GM18909 (cell line): ENCODE measurements at regions not wholly inside any gene's neighbourhood (a gene's known extent, or its start where the extent isn't known, plus 50 kb on each side); places are given as distances from the start of the nearest gene placed in this dataset.

Experiments
- ATAC-seq: cut with Tn5 transposase; IDR thresholded peaks from one replicate; pipeline ENCODE4 v1.9.1; 2021; ENCODE audit warnings: mild to moderate bottlenecking; ENCODE audit not compliant: unreplicated experiment, poor library complexity

GRCh38 chr10:6782378-6782777 lies 202.3 kb upstream of the PRKCQ start:
- no peak for ATAC-seq

GRCh38 chr10:6781133-6781770 lies 201.2 kb upstream of the PRKCQ start:
- peak; percentile 55 for ATAC-seq

GRCh38 chr10:6780008-6780677 lies 200.1 kb upstream of the PRKCQ start:
- ATAC-seq: peak; percentile 44

- no peak for ATAC-seq
Measured at GRCh38 chr10:6778992-6779701, 199.1 kb upstream of the PRKCQ start.

- ATAC-seq: no peak
Measured at GRCh38 chr10:6776170-6776569, 196.1 kb upstream of the PRKCQ start.

GRCh38 chr10:6774406-6774805 lies 194.3 kb upstream of the PRKCQ start:
- ATAC-seq: no peak

GRCh38 chr10:6771331-6771730 lies 191.3 kb upstream of the PRKCQ start:
- no peak for ATAC-seq

- no peak for ATAC-seq
Measured at GRCh38 chr10:6770846-6771245, 190.8 kb upstream of the PRKCQ start.

GRCh38 chr10:6769704-6770417 lies 189.8 kb upstream of the PRKCQ start:
- ATAC-seq: no peak

- ATAC-seq: no peak
Measured at GRCh38 chr10:6766131-6766801, 186.2 kb upstream of the PRKCQ start.

GRCh38 chr10:6763423-6763822 lies 183.3 kb upstream of the PRKCQ start:
- no peak for ATAC-seq

- ATAC-seq: no peak
Measured at GRCh38 chr10:6763001-6763400, 182.9 kb upstream of the PRKCQ start.

GRCh38 chr10:6759961-6760360 lies 179.9 kb upstream of the PRKCQ start:
- no peak for ATAC-seq

GRCh38 chr10:6757158-6757557 lies 177.1 kb upstream of the PRKCQ start:
- ATAC-seq: no peak

GRCh38 chr10:6756716-6757115 lies 176.6 kb upstream of the PRKCQ start:
- ATAC-seq: no peak

- ATAC-seq: no peak
Measured at GRCh38 chr10:6755781-6756460, 175.8 kb upstream of the PRKCQ start.

GRCh38 chr10:6753644-6754043 lies 173.6 kb upstream of the PRKCQ start:
- ATAC-seq: no peak

- ATAC-seq: no peak
Measured at GRCh38 chr10:6751363-6751762, 171.3 kb upstream of the PRKCQ start.

- no peak for ATAC-seq
Measured at GRCh38 chr10:6748981-6749635, 169.0 kb upstream of the PRKCQ start.
